HL-60 (cell line): ENCODE measurements at regions not wholly inside any gene's neighbourhood (a gene's known extent, or its start where the extent isn't known, plus 50 kb on each side); places are given as distances from the start of the nearest gene placed in this dataset.

Experiments
- DNase-seq, 2 experiments: peaks; one replicate each; pipeline ENCODE4 v3.0.0-alpha.2; 2010 to 2020; ENCODE audit warnings: low read depth in 1 of 2, low spot score in 1 of 2
- H3K27ac ChIP-seq: fragments of 250-450 bp; sonication (Bioruptor Pico); replicated peaks from 2 replicates; pipeline ENCODE4 v1.5.1; 2020; ENCODE audit warnings: mild to moderate bottlenecking, moderate library complexity
- H3K27me3 ChIP-seq: fragments of 250-450 bp; sonication (Bioruptor Pico); 2 replicates; pipeline ENCODE4 v1.5.1; 2021; ENCODE audit warnings: mild to moderate bottlenecking, moderate library complexity; ENCODE audit not compliant: insufficient read depth, poor library complexity, severe bottlenecking
- H3K4me3 ChIP-seq: replicated peaks from 2 replicates; pipeline ENCODE4 v1.5.1; 2011; ENCODE audit warnings: mild to moderate bottlenecking, control low read depth, low read length; ENCODE audit not compliant: insufficient read depth
- GABPA ChIP-seq: IDR thresholded peaks from 2 replicates; pipeline ENCODE4 v1.6.1; 2012; ENCODE audit warnings: low read depth
- POLR2AphosphoS5 ChIP-seq: IDR thresholded peaks from 2 replicates; pipeline ENCODE4 v1.6.1; 2012; ENCODE audit warnings: low read depth
- REST ChIP-seq: IDR thresholded peaks from 2 replicates; pipeline ENCODE4 v1.6.1; 2012; ENCODE audit warnings: low read depth; ENCODE audit not compliant: insufficient replicate concordance
- SPI1 ChIP-seq: IDR thresholded peaks from 2 replicates; pipeline ENCODE4 v1.6.1; 2012; ENCODE audit warnings: low read depth, mild to moderate bottlenecking, borderline replicate concordance
- TF ChIP-seq, protein P1 (sequence below): IDR thresholded peaks from one replicate; pipeline ENCODE4 v1.5.1; 2011; ENCODE audit warnings: low read length, control low read depth, inconsistent platforms; ENCODE audit not compliant: insufficient read depth

DNA sequence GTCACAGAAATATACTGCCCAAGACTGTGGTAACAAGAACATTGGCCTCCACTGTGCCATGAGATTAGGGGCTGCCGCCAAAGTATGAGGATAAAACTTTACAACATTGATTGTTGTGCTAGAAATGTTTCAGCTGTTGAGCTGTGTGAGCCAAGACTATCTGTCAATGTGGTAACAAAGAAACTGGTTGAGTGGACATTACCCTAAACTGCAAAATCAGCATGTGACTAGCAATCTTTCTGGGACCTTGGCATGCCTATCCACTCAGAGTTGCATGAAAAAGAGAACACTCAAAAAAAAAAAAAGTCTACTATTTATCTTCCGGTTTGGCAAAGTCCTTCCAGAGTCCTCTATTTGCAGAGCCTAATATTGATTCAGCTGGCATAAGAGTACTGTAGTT lies 605.6 kb upstream of the CNTNAP2 start:
- Histone ChIP-seq H3K27ac (no peak overlapping the region), H3K4me3 (no peak overlapping the region), H3K27me3 (no peaks in the 10 kb centered on the region)
- DNase-seq, result no peak
- no peak for TF ChIP-seq POLR2AphosphoS5
- no peak for TF ChIP-seq SPI1

GRCh38 chr7:145497911-145498525 lies 618.6 kb upstream of the CNTNAP2 start:
- TF ChIP-seq SPI1 (no peak), GABPA (no peak), POLR2AphosphoS5 (no peak), REST (no peak)
- TF ChIP-seq, protein P1, sequence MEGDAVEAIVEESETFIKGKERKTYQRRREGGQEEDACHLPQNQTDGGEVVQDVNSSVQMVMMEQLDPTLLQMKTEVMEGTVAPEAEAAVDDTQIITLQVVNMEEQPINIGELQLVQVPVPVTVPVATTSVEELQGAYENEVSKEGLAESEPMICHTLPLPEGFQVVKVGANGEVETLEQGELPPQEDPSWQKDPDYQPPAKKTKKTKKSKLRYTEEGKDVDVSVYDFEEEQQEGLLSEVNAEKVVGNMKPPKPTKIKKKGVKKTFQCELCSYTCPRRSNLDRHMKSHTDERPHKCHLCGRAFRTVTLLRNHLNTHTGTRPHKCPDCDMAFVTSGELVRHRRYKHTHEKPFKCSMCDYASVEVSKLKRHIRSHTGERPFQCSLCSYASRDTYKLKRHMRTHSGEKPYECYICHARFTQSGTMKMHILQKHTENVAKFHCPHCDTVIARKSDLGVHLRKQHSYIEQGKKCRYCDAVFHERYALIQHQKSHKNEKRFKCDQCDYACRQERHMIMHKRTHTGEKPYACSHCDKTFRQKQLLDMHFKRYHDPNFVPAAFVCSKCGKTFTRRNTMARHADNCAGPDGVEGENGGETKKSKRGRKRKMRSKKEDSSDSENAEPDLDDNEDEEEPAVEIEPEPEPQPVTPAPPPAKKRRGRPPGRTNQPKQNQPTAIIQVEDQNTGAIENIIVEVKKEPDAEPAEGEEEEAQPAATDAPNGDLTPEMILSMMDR, result no peak
- Histone ChIP-seq H3K27me3 (no peaks in the 10 kb centered on the region), H3K4me3 (no peak overlapping the region), H3K27ac (no peak overlapping the region)
- no peak for DNase-seq

GRCh38 chr7:145490356-145490755 lies 626.2 kb upstream of the CNTNAP2 start:
- no peaks in the 10 kb centered on the region for H3K27me3 ChIP-seq
- TF ChIP-seq REST, result no peak
- no peak for TF ChIP-seq POLR2AphosphoS5
- no peak for TF ChIP-seq GABPA
- TF ChIP-seq SPI1, result no peak
- TF ChIP-seq, protein P1, result no peak

DNA sequence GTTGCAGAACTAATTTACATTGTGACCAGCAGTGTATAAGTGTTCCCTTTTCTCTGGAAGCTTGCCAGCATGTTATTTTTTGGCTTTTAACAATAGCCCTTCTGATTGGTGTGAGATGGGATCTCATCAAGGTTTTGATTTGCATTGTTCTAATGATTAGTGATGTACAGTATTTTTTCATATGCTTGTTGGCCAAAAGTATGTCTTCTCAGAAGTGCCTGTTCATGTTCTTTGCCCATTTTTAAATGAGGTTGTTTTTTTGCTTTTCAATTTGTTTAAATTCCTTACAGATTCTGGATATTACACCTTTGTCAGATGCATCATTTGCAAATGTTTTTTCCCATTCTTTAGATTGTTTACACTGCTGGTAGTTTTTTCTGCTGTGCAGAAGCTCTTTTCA lies 627.0 kb upstream of the CNTNAP2 start:
- Histone ChIP-seq H3K27ac (no peak overlapping the region), H3K27me3 (no peaks in the 10 kb centered on the region), H3K4me3 (no peak overlapping the region)
- TF ChIP-seq REST (no peak), GABPA (no peak), POLR2AphosphoS5 (no peak), SPI1 (no peak)
- TF ChIP-seq, protein P1, result no peak
- no peak for DNase-seq

More at GRCh38 chr7:145490356-145490755, 626.2 kb upstream of the CNTNAP2 start:
- no peak for DNase-seq
- H3K27ac ChIP-seq, result no peak overlapping the region
- H3K4me3 ChIP-seq, result no peak overlapping the region
